DOHH2 (cell line): ENCODE measurements at regions not wholly inside any gene's neighbourhood (a gene's known extent, or its start where the extent isn't known, plus 50 kb on each side); places are given as distances from the start of the nearest gene placed in this dataset.

ENCODE experiments used
- EZH2phosphoT487 ChIP-seq: fragments of 200-600 bp; sonication (generic); IDR thresholded peaks from 2 replicates; pipeline ENCODE4 v1.6.1; 2017; ENCODE audit warnings: borderline replicate concordance, mild to moderate bottlenecking, antibody characterized with exemption, low read length, moderate library complexity, mixed read lengths
- TF ChIP-seq, protein P1 (sequence below): fragments of 200-600 bp; sonication (generic); IDR thresholded peaks from one replicate; pipeline ENCODE4 v1.5.1; 2014; ENCODE audit warnings: antibody characterized with exemption, mild to moderate bottlenecking, low read depth, low read length; ENCODE audit not compliant: poor library complexity, severe bottlenecking

DNA sequence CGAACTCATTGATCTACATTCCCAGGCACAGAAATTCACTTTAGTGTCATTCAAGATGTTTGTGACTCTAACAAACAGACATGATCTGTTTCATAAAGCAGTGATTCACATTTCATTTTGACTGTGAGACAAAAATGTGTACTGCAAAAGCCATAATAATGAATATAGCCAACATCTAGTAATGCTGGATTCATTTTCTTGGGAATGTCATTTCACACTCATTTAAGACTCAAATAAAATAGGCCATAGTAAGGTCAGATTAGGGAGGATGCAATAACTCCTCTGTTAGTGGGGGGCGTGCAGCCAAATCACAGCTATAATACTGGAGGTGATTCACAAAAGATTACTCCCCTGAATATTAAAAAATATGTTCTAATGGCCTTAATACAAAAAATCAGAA, 566.6 kb upstream of the ZWINT start:
- TF ChIP-seq, protein P1, sequence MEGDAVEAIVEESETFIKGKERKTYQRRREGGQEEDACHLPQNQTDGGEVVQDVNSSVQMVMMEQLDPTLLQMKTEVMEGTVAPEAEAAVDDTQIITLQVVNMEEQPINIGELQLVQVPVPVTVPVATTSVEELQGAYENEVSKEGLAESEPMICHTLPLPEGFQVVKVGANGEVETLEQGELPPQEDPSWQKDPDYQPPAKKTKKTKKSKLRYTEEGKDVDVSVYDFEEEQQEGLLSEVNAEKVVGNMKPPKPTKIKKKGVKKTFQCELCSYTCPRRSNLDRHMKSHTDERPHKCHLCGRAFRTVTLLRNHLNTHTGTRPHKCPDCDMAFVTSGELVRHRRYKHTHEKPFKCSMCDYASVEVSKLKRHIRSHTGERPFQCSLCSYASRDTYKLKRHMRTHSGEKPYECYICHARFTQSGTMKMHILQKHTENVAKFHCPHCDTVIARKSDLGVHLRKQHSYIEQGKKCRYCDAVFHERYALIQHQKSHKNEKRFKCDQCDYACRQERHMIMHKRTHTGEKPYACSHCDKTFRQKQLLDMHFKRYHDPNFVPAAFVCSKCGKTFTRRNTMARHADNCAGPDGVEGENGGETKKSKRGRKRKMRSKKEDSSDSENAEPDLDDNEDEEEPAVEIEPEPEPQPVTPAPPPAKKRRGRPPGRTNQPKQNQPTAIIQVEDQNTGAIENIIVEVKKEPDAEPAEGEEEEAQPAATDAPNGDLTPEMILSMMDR = no peak
- no peak for TF ChIP-seq EZH2phosphoT487
